H9 (cell line): ENCODE measurements at regions not wholly inside any gene's neighbourhood (a gene's known extent, or its start where the extent isn't known, plus 50 kb on each side); places are given as distances from the start of the nearest gene placed in this dataset.

Experiments
- DNase-seq: peaks from one replicate; pipeline ENCODE4 v3.0.0-alpha.2; 2017
- H2AFZ ChIP-seq: one replicate; pipeline ENCODE4 v1.6.1; 2013; ENCODE audit warnings: mild to moderate bottlenecking, low read length, control low read depth, moderate library complexity
- H2AK5ac ChIP-seq: 2 replicates; pipeline ENCODE4 v1.6.1; 2013; ENCODE audit warnings: low read length, control low read depth, mixed read lengths; ENCODE audit not compliant: insufficient read length
- H2BK120ac ChIP-seq: one replicate; pipeline ENCODE4 v1.6.1; 2013; ENCODE audit warnings: low read depth, mild to moderate bottlenecking, low read length, control low read depth, inconsistent platforms; ENCODE audit not compliant: poor library complexity, severe bottlenecking
- H2BK12ac ChIP-seq: 2 replicates; pipeline ENCODE4 v1.6.1; 2013; ENCODE audit warnings: low read length, control low read depth, mixed read lengths, low read depth; ENCODE audit not compliant: insufficient read length
- H2BK15ac ChIP-seq: 2 replicates; pipeline ENCODE4 v1.6.1; 2013; ENCODE audit warnings: low read depth, low read length, control low read depth
- H2BK20ac ChIP-seq: one replicate; pipeline ENCODE4 v1.6.1; 2013; ENCODE audit warnings: low read depth, mild to moderate bottlenecking, low read length, control low read depth, inconsistent platforms; ENCODE audit not compliant: poor library complexity, severe bottlenecking
- H2BK5ac ChIP-seq: 2 replicates; pipeline ENCODE4 v1.6.1; 2013; ENCODE audit warnings: low read length, control low read depth, mixed read lengths; ENCODE audit not compliant: insufficient read length
- H3K14ac ChIP-seq: 2 replicates; pipeline ENCODE4 v1.6.1; 2013; ENCODE audit warnings: low read length, control low read depth; ENCODE audit not compliant: insufficient read depth
- H3K18ac ChIP-seq: 2 replicates; pipeline ENCODE4 v1.6.1; 2013; ENCODE audit warnings: low read depth, mild to moderate bottlenecking, mixed read lengths, low read length, control low read depth; ENCODE audit not compliant: insufficient read length
- H3K23ac ChIP-seq: 2 replicates; pipeline ENCODE4 v1.6.1; 2013; ENCODE audit warnings: low read length, control low read depth, mixed read lengths, low read depth; ENCODE audit not compliant: insufficient read length
- H3K23me2 ChIP-seq: 2 replicates; pipeline ENCODE4 v1.6.1; 2013; ENCODE audit warnings: low read depth, mild to moderate bottlenecking, mixed read lengths, low read length, control low read depth; ENCODE audit not compliant: insufficient read length, poor library complexity, severe bottlenecking
- H3K27ac ChIP-seq: 2 replicates; pipeline ENCODE4 v1.5.1; 2013; ENCODE audit warnings: low read length, control low read depth, mixed read lengths, low read depth; ENCODE audit not compliant: insufficient read length
- H3K27me3 ChIP-seq: 2 replicates; pipeline ENCODE4 v1.6.1; 2013; ENCODE audit warnings: low read length, control low read depth, inconsistent platforms; ENCODE audit not compliant: insufficient read depth
- H3K4ac ChIP-seq: 2 replicates; pipeline ENCODE4 v1.6.1; 2013; ENCODE audit warnings: low read depth, mild to moderate bottlenecking, control low read depth, inconsistent platforms, low read length, moderate library complexity
- H3K4me1 ChIP-seq: 2 replicates; pipeline ENCODE4 v1.6.1; 2013; ENCODE audit warnings: low read length, control low read depth, inconsistent platforms; ENCODE audit not compliant: insufficient read depth
- H3K4me2 ChIP-seq: 2 replicates; pipeline ENCODE4 v1.6.1; 2013; ENCODE audit warnings: low read length, control low read depth, mixed read lengths; ENCODE audit not compliant: insufficient read length, insufficient read depth
- H3K56ac ChIP-seq: 2 replicates; pipeline ENCODE4 v1.6.1; 2013; ENCODE audit warnings: low read depth, mild to moderate bottlenecking, mixed read lengths, low read length, control low read depth; ENCODE audit not compliant: insufficient read length
- H3K79me1 ChIP-seq: 2 replicates; pipeline ENCODE4 v1.6.1; 2013; ENCODE audit warnings: low read depth, mild to moderate bottlenecking, moderate library complexity, low read length, control low read depth, inconsistent platforms; ENCODE audit not compliant: insufficient read depth, poor library complexity, severe bottlenecking
- H3K79me2 ChIP-seq: 2 replicates; pipeline ENCODE4 v1.6.1; 2013; ENCODE audit warnings: low read length, control low read depth, inconsistent platforms; ENCODE audit not compliant: insufficient read depth
- H3K9ac ChIP-seq: 2 replicates; pipeline ENCODE4 v1.6.1; 2013; ENCODE audit warnings: low read length, control low read depth, mixed read lengths; ENCODE audit not compliant: insufficient read length; ENCODE audit errors: extremely low read depth
- H3K9me3 ChIP-seq: one replicate; pipeline ENCODE4 v1.6.1; 2013; ENCODE audit warnings: low read depth, low read length, inconsistent platforms; ENCODE audit not compliant: control insufficient read depth
- H3T11ph ChIP-seq: one replicate; pipeline ENCODE4 v1.6.1; 2013; ENCODE audit warnings: mild to moderate bottlenecking, low read length, control low read depth, inconsistent platforms
- H4K20me1 ChIP-seq: one replicate; pipeline ENCODE4 v1.6.1; 2013; ENCODE audit not compliant: control insufficient read depth, insufficient read length, insufficient read depth
- H4K5ac ChIP-seq: 2 replicates; pipeline ENCODE4 v1.6.1; 2013; ENCODE audit warnings: low read depth, mild to moderate bottlenecking, mixed read lengths, low read length, control low read depth; ENCODE audit not compliant: insufficient read length
- H4K8ac ChIP-seq: replicated peaks from 2 replicates; pipeline ENCODE4 v1.6.1; 2013; ENCODE audit warnings: low read length, control low read depth, mixed read lengths, low read depth; ENCODE audit not compliant: insufficient read length
- H4K91ac ChIP-seq: 2 replicates; pipeline ENCODE4 v1.6.1; 2013; ENCODE audit warnings: low read depth, mild to moderate bottlenecking, moderate library complexity, mixed read lengths, low read length, control low read depth; ENCODE audit not compliant: insufficient read length
- H3K27ac Mint-ChIP-seq, 3 experiments: 2 replicates in 2 of 3; 3 replicates in 1 of 3; pipeline ENCODE4 v1.8.0; 2020 to 2021; ENCODE audit warnings: mixed read lengths in 3 of 3, mild to moderate bottlenecking in 1 of 3, moderate library complexity in 1 of 3
- H3K27me3 Mint-ChIP-seq: 2 replicates; pipeline ENCODE4 v1.8.0; 2021; ENCODE audit warnings: low read depth, mild to moderate bottlenecking, moderate library complexity, mixed read lengths
- H3K36me3 Mint-ChIP-seq, 3 experiments: 2 replicates in 2 of 3; 3 replicates in 1 of 3; pipeline ENCODE4 v1.8.0; 2020 to 2021; ENCODE audit warnings: low read depth in 3 of 3, mixed read lengths in 3 of 3; ENCODE audit not compliant: insufficient read depth in 1 of 3
- H3K4me1 Mint-ChIP-seq, 2 experiments: 2 replicates each; pipeline ENCODE4 v1.8.0; 2020; ENCODE audit warnings: mixed read lengths in 2 of 2
- H3K4me3 Mint-ChIP-seq, 2 experiments: 2 replicates in 1 of 2; 3 replicates in 1 of 2; pipeline ENCODE4 v1.8.0; 2020 to 2021; ENCODE audit warnings: mild to moderate bottlenecking in 2 of 2, mixed read lengths in 2 of 2, moderate library complexity in 1 of 2
- H3K9me3 Mint-ChIP-seq, 2 experiments: 2 replicates in 1 of 2; 3 replicates in 1 of 2; pipeline ENCODE4 v1.8.0; 2020; ENCODE audit warnings: mild to moderate bottlenecking in 2 of 2, mixed read lengths in 2 of 2, moderate library complexity in 1 of 2
- CTCF ChIP-seq: fragments of 200-600 bp; sonication (generic); conservative IDR thresholded peaks from 3 replicates; pipeline ENCODE4 v1.8.0; 2021; ENCODE audit warnings: antibody characterized with exemption, mild to moderate bottlenecking
- WGBS: extraction: QIAGEN DNeasy Blood & Tissue Kit; methylation state at CpG from one replicate; pipeline ENCODE4 v1.1.7; 2013; ENCODE audit warnings: missing lambda C conversion rate, low lambda C conversion rate, mixed read lengths; ENCODE audit not compliant: insufficient read length; ENCODE audit errors: extremely low coverage; 5-methylcytosine and 5-hydroxymethylcytosine counted together

- Mint-ChIP-seq H3K36me3 (peaks cover 0 to 5% (median 2%) of the 10 kb centered on the region in 3 experiments; a peak in 2 of 7 replicates), H3K27me3 (no peaks in the 10 kb centered on the region), H3K4me3 (no peak overlapping the region), H3K4me1 (no peaks in the 10 kb centered on the region), H3K27ac (no peak overlapping the region), H3K9me3 (peaks cover 0 to 5% of the 10 kb centered on the region in 2 experiments; a peak in 3 of 5 replicates)
- TF ChIP-seq CTCF = no peak
- Histone ChIP-seq H3K79me1 (no peaks in the 10 kb centered on the region), H3K23ac (no peak overlapping the region), H4K8ac (no peak overlapping the region), H4K91ac (no peak overlapping the region), H2BK5ac (no peak overlapping the region), H3K4me2 (no peak overlapping the region), H3K14ac (no peak overlapping the region), H3K23me2 (no peaks in the 10 kb centered on the region), H3K4me1 (no peaks in the 10 kb centered on the region), H3K9ac (no peak overlapping the region), H3K56ac (no peak overlapping the region), H3K4ac (no peak overlapping the region), H3K9me3 (no peaks in the 10 kb centered on the region), H2BK12ac (no peak overlapping the region), H2BK120ac (no peak overlapping the region), H3K27ac (no peak overlapping the region), H2AFZ (no peak overlapping the region), H3T11ph (no peak overlapping the region), H4K20me1 (no peaks in the 10 kb centered on the region), H2AK5ac (no peak overlapping the region), H3K27me3 (no peaks in the 10 kb centered on the region), H3K18ac (no peak overlapping the region), H2BK15ac (no peak overlapping the region), H4K5ac (no peak overlapping the region), H2BK20ac (no peak overlapping the region), H3K79me2 (no peaks in the 10 kb centered on the region)
- no peak for DNase-seq
- WGBS = no CpG with 5 or more reads among the region's 5 CpGs
These were observed 542.2 kb upstream of the EPHA5 start for GRCh38 chr4:66212489-66212888.
